GM18907 (cell line): ENCODE measurements at regions not wholly inside any gene's neighbourhood (a gene's known extent, or its start where the extent isn't known, plus 50 kb on each side); places are given as distances from the start of the nearest gene placed in this dataset.
"Not testable (repeated sequence)": the region's sequence is repeated elsewhere in the genome, so short reads cannot be mapped to it uniquely, and the experiment has no call there.

Experiments used
- ATAC-seq: cut with Tn5 transposase; IDR thresholded peaks from one replicate; pipeline ENCODE4 v1.9.1; 2021; ENCODE audit warnings: mild to moderate bottlenecking, moderate library complexity; ENCODE audit not compliant: unreplicated experiment

- ATAC-seq: not testable (repeated sequence)
Measured at GRCh38 chr6:26720663-26721218, 61.2 kb upstream of the ZNF322 start.

- ATAC-seq: not testable (repeated sequence)
Measured at GRCh38 chr6:26730019-26730766, 70.6 kb upstream of the ZNF322 start.

GRCh38 chr6:26734776-26735472 is 75.4 kb upstream of the ZNF322 start:
- ATAC-seq: not testable (repeated sequence)

- no peak for ATAC-seq
Measured at GRCh38 chr6:26739811-26740210, 80.3 kb upstream of the ZNF322 start.

- ATAC-seq: no peak
Measured at GRCh38 chr6:26743157-26743821, 83.7 kb upstream of the ZNF322 start.

GRCh38 chr6:26743941-26744699 is 84.6 kb upstream of the ZNF322 start:
- no peak for ATAC-seq

GRCh38 chr6:26744837-26745282 is 85.3 kb upstream of the ZNF322 start:
- ATAC-seq: not testable (repeated sequence)

GRCh38 chr6:26745964-26746363 is 86.4 kb upstream of the ZNF322 start:
- not testable (repeated sequence) for ATAC-seq

GRCh38 chr6:26749126-26749758 is 89.7 kb upstream of the ZNF322 start:
- ATAC-seq: not testable (repeated sequence)

GRCh38 chr6:26749759-26750126 is 90.2 kb upstream of the ZNF322 start:
- not testable (repeated sequence) for ATAC-seq

- ATAC-seq: no peak
Measured at GRCh38 chr6:26754212-26754611, 94.7 kb upstream of the ZNF322 start.

- not testable (repeated sequence) for ATAC-seq
Measured at GRCh38 chr6:26754801-26755200, 95.3 kb upstream of the ZNF322 start.

- ATAC-seq: not testable (repeated sequence)
Measured at GRCh38 chr6:26756067-26756805, 96.7 kb upstream of the ZNF322 start.

GRCh38 chr6:26766203-26766902 is 106.8 kb upstream of the ZNF322 start:
- not testable (repeated sequence) for ATAC-seq

- ATAC-seq: not testable (repeated sequence)
Measured at GRCh38 chr6:26770941-26771666, 111.6 kb upstream of the ZNF322 start.

- not testable (repeated sequence) for ATAC-seq
Measured at GRCh38 chr6:26773414-26773813, 113.9 kb upstream of the ZNF322 start.

GRCh38 chr6:26780563-26780962 is 121.0 kb upstream of the ZNF322 start:
- ATAC-seq: not testable (repeated sequence)
